ENCODE measurements at regions not wholly inside any gene's neighbourhood (a gene's known extent, or its start where the extent isn't known, plus 50 kb on each side); places are given as distances from the start of the nearest gene placed in this dataset.

DNA sequence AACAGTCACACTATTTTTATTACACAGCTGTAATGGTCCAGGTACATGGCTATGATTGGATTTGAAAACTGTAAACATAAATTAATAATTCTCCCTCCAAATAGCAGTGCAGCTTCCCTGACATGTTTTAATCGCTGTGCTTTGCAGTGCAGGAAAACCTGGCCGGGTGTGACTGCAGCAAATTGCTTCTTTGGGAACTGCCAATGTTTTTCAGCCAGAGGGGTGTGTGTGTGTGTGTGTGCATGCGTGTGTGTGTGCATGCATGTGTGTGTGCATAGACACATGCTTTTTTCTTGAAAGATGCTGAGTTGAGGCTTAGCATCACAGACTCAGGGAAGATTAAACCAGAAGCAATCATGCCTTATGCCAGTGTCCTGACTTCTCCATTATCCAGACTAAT lies 231.2 kb downstream of the PRDM2 start:
- TF ChIP-seq POLR2A (IDR thresholded peaks at IDR 0.05; ENCODE audit: insufficient read depth in 1 of 2, low read depth in 2 of 2, low read length in 2 of 2) (no peak), CTCF (CRISPR knock-in tag; IDR thresholded peaks at IDR 0.05) (no peak), ZNF775 (CRISPR knock-in tag; IDR thresholded peaks at IDR 0.05; ENCODE audit: borderline replicate concordance) (no peak), ELK4 (CRISPR knock-in tag; IDR thresholded peaks at IDR 0.05; ENCODE audit: borderline replicate concordance) (no peak)
- TF ChIP-seq, protein P1, sequence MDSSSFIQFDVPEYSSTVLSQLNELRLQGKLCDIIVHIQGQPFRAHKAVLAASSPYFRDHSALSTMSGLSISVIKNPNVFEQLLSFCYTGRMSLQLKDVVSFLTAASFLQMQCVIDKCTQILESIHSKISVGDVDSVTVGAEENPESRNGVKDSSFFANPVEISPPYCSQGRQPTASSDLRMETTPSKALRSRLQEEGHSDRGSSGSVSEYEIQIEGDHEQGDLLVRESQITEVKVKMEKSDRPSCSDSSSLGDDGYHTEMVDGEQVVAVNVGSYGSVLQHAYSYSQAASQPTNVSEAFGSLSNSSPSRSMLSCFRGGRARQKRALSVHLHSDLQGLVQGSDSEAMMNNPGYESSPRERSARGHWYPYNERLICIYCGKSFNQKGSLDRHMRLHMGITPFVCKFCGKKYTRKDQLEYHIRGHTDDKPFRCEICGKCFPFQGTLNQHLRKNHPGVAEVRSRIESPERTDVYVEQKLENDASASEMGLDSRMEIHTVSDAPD (CRISPR knock-in tag; IDR thresholded peaks at IDR 0.05), result no peak
- TF ChIP-seq, protein P2, sequence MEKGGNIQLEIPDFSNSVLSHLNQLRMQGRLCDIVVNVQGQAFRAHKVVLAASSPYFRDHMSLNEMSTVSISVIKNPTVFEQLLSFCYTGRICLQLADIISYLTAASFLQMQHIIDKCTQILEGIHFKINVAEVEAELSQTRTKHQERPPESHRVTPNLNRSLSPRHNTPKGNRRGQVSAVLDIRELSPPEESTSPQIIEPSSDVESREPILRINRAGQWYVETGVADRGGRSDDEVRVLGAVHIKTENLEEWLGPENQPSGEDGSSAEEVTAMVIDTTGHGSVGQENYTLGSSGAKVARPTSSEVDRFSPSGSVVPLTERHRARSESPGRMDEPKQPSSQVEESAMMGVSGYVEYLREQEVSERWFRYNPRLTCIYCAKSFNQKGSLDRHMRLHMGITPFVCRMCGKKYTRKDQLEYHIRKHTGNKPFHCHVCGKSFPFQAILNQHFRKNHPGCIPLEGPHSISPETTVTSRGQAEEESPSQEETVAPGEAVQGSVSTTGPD (CRISPR knock-in tag; IDR thresholded peaks at IDR 0.05), result no peak
